K562 (cell line): ENCODE measurements at regions not wholly inside any gene's neighbourhood (a gene's known extent, or its start where the extent isn't known, plus 50 kb on each side); places are given as distances from the start of the nearest gene placed in this dataset.

Experiments
- ATAC-seq: fragments of 200-7000 bp; cut with Tn5 transposase; 3 replicates; pipeline ENCODE4 v1.9.1; 2020; ENCODE audit warnings: moderate library complexity
- BruUV-seq: library from RNA; stranded (reverse); fragments of 400-500 nt; replicated peaks from 2 replicates; lab custom pipeline; 2021; lab: Mats Ljungman, UMichigan
- CTCF ChIA-PET: fragments of 300-600 bp; formaldehyde crosslinking; extraction: SDS; loops from one replicate; lab custom pipeline; 2021; ENCODE audit warnings: low intra/inter-chr PET ratio; lab: Yijun Ruan, JAX
- POLR2A ChIA-PET: fragments of 300-600, 350-650 bp; sonication (Branson Sonifier 250); formaldehyde crosslinking; extraction: SDS; loops from one replicate; lab custom pipeline; 2021; ENCODE audit warnings: antibody characterized with exemption, inconsistent platforms; lab: Yijun Ruan, JAX
- DNase-seq, 4 experiments: peaks; one replicate each; pipeline versions ENCODE4 v3.0.0 to v3.0.0-alpha.2; 2011 to 2018; ENCODE audit warnings: low spot score in 3 of 4, mixed read lengths in 3 of 4; ENCODE audit errors: extremely low read depth in 1 of 4
- FAIRE-seq: peaks from 2 replicates; lab custom pipeline; 2011; peaks lifted over from hg19 to GRCh38; lab: Jason Lieb, UNC
- H2AFZ ChIP-seq: 2 replicates; pipeline ENCODE4 v1.6.0; 2011; ENCODE audit warnings: low read depth, low read length, control low read depth, inconsistent platforms
- H3K27ac ChIP-seq: fragments of 200-600 bp; 3 replicates; pipeline ENCODE4 v1.8.0; 2011; ENCODE audit warnings: low read depth, mild to moderate bottlenecking, control low read depth, inconsistent platforms, low read length, moderate library complexity, mixed read lengths; ENCODE audit errors: extremely low read depth
- H3K27me3 ChIP-seq, 2 experiments: fragments of 300-600 bp in 1 of 2; 2 replicates in 1 of 2; 3 replicates in 1 of 2; pipeline versions ENCODE4 v1.6.0 to v1.8.0; 2011; ENCODE audit warnings: inconsistent platforms in 2 of 2, low read length in 2 of 2, mild to moderate bottlenecking in 1 of 2, mixed read lengths in 1 of 2, moderate library complexity in 1 of 2; ENCODE audit not compliant: control insufficient read depth in 2 of 2, insufficient read depth in 2 of 2
- H3K36me3 ChIP-seq: fragments of 300-600 bp; 3 replicates; pipeline ENCODE4 v1.8.0; 2011; ENCODE audit warnings: mild to moderate bottlenecking, low read length, inconsistent platforms; ENCODE audit not compliant: control insufficient read depth, insufficient read depth
- H3K4me1 ChIP-seq, 2 experiments: fragments of 200-600 bp in 1 of 2; replicated peaks in 1 of 2; 2 replicates in 1 of 2; 3 replicates in 1 of 2; pipeline versions ENCODE4 v1.5.1 to v1.8.0; 2011; ENCODE audit warnings: inconsistent platforms in 2 of 2, low read length in 2 of 2, mild to moderate bottlenecking in 1 of 2, mixed read lengths in 1 of 2, moderate library complexity in 1 of 2; ENCODE audit not compliant: control insufficient read depth in 2 of 2, insufficient read depth in 2 of 2
- H3K4me2 ChIP-seq: 2 replicates; pipeline ENCODE4 v1.6.1; 2011; ENCODE audit warnings: low read length, control low read depth, inconsistent platforms, mixed read lengths; ENCODE audit not compliant: insufficient read depth
- H3K4me3 ChIP-seq: fragments of 200-600 bp; sonication (generic), shearing (Covaris generic); 2 replicates; pipeline ENCODE4 v1.5.1; 2016; ENCODE audit warnings: control low read depth, inconsistent platforms
- H3K79me2 ChIP-seq: fragments of 200-600 bp; 3 replicates; pipeline ENCODE4 v1.8.0; 2011; ENCODE audit warnings: low read length, inconsistent platforms; ENCODE audit not compliant: control insufficient read depth, insufficient read depth
- H3K9ac ChIP-seq, 2 experiments: 2 replicates each; pipeline versions ENCODE4 v1.6.0 to v1.6.1; 2011; ENCODE audit warnings: low read depth in 2 of 2, low read length in 2 of 2, control low read depth in 1 of 2, inconsistent platforms in 1 of 2, mild to moderate bottlenecking in 1 of 2, mixed read lengths in 1 of 2; ENCODE audit not compliant: insufficient read depth in 1 of 2
- H3K9me1 ChIP-seq: one replicate; pipeline ENCODE4 v1.6.0; 2011; ENCODE audit warnings: inconsistent platforms, mild to moderate bottlenecking, low read length, moderate library complexity; ENCODE audit not compliant: control insufficient read depth, insufficient read depth
- H3K9me3 ChIP-seq: replicated peaks from 2 replicates; pipeline ENCODE4 v1.5.1; 2011; ENCODE audit warnings: low read depth, low read length, inconsistent platforms; ENCODE audit not compliant: control insufficient read depth, insufficient read depth
- H4K20me1 ChIP-seq: replicated peaks from 2 replicates; pipeline ENCODE4 v1.6.1; 2011; ENCODE audit warnings: low read length, inconsistent platforms, mixed read lengths; ENCODE audit not compliant: control insufficient read depth, insufficient read depth
- BACH1 ChIP-seq: fragments of 200-800 bp; sonication (Bioruptor generic); IDR thresholded peaks from 2 replicates; pipeline ENCODE4 v1.6.1; 2016; ENCODE audit warnings: missing genetic modification characterization, missing compliant biosample characterization
- CEBPZ ChIP-seq: fragments of 150-350 bp; IDR thresholded peaks from 2 replicates; pipeline ENCODE4 v1.6.1; 2014; ENCODE audit warnings: low read depth, mild to moderate bottlenecking, low read length, borderline replicate concordance
- DMBX1 ChIP-seq: fragments of 250-450 bp; sonication (Bioruptor Pico); IDR thresholded peaks from 2 replicates; pipeline ENCODE4 v1.8.0; 2022; ENCODE audit warnings: inconsistent platforms, mild to moderate bottlenecking, moderate library complexity, borderline replicate concordance
- HNRNPK ChIP-seq: fragments of 200-400 bp; formaldehyde crosslinking; IDR thresholded peaks from one replicate; pipeline ENCODE4 v1.6.1; 2018; ENCODE audit warnings: mild to moderate bottlenecking, low read depth, low read length; ENCODE audit not compliant: poor library complexity, severe bottlenecking
- NCOR1 ChIP-seq: fragments of 450-650 bp; IDR thresholded peaks from 2 replicates; pipeline ENCODE4 v1.6.1; 2016; ENCODE audit warnings: mild to moderate bottlenecking, moderate library complexity
- POLR3G ChIP-seq: IDR thresholded peaks from 2 replicates; pipeline ENCODE4 v1.6.1; 2011; ENCODE audit not compliant: insufficient read length, insufficient replicate concordance; ENCODE audit errors: extremely low read depth
- ZBTB26 ChIP-seq: fragments of 450-650 bp; formaldehyde crosslinking; IDR thresholded peaks from 2 replicates; pipeline ENCODE4 v1.4.0; 2022; ENCODE audit warnings: missing genetic modification characterization
- ZNF398 ChIP-seq: fragments of 250-450 bp; sonication (Bioruptor Pico); IDR thresholded peaks from 2 replicates; pipeline ENCODE4 v1.8.0; 2021; ENCODE audit warnings: moderate library complexity, mild to moderate bottlenecking, inconsistent platforms
- WGBS: fragments of 100-300 bp; shearing (Covaris generic); methylation state at CpG from one replicate; pipeline ENCODE4 v1.1.6; 2016; ENCODE audit warnings: low coverage, mixed read lengths; ENCODE audit not compliant: insufficient coverage; ENCODE audit errors: missing lambda C conversion rate; 5-methylcytosine and 5-hydroxymethylcytosine counted together
- in situ Hi-C: fragments of 300-500 bp; cut with MboI; formaldehyde crosslinking; loops from 4 replicates; pipeline ENCODE4 v1.15.0; 2018; ENCODE audit warnings: inconsistent platforms, mixed read lengths
- intact Hi-C: fragments of 100-400 bp; cut with micrococcal nuclease; formaldehyde crosslinking; loops from 2 replicates; pipeline ENCODE4 v1.14.2; 2022
- TF ChIP-seq, protein P1 (sequence below): fragments of 250-450 bp; sonication (Bioruptor Pico); IDR thresholded peaks from 2 replicates; pipeline ENCODE4 v1.8.0; 2021; ENCODE audit warnings: borderline replicate concordance, mild to moderate bottlenecking, moderate library complexity; ENCODE audit not compliant: poor library complexity, severe bottlenecking

DNA sequence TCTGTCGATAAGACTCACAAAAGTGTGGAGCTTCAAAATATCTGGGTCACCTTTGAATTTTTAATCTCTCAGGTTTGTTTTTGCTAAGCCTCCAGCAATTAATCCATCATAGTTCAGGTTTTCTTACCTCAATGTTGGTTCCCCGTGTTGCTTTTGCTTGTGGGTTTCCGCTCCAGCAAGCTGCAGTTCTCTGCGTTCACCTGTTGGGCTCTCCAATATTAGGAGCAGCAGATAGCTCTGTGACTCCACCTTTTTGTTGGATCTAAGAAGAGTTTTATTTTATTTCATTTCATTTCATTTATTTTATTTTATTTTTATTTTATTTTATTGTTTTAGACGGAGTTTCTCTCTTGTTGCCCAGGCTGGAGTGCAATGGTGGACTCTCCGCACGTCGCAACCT lies 335.5 kb downstream of the COL11A1 start:
- ChIA-PET POLR2A (no interaction called here), CTCF (no interaction called here)
- Histone ChIP-seq H3K4me1 (no peaks in the 10 kb centered on the region), H3K36me3 (no peaks in the 10 kb centered on the region), H3K4me2 (no peak overlapping the region), H4K20me1 (no peaks in the 10 kb centered on the region), H2AFZ (no peak overlapping the region), H3K27me3 (no peaks in the 10 kb centered on the region), H3K9me3 (no peaks in the 10 kb centered on the region), H3K9ac (no peak overlapping the region), H3K27ac (no peak overlapping the region), H3K4me3 (no peak overlapping the region), H3K9me1 (no peaks in the 10 kb centered on the region), H3K79me2 (no peaks in the 10 kb centered on the region)
- intact Hi-C loops (no loop called here), in situ Hi-C loops (no loop called here)
- ATAC-seq (no peak), FAIRE-seq (no peak), DNase-seq (no peak)
- no peak for TF ChIP-seq POLR3G
- TF ChIP-seq, protein P1, sequence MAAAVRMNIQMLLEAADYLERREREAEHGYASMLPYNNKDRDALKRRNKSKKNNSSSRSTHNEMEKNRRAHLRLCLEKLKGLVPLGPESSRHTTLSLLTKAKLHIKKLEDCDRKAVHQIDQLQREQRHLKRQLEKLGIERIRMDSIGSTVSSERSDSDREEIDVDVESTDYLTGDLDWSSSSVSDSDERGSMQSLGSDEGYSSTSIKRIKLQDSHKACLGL (CRISPR knock-in tag) = no peak
- TF ChIP-seq HNRNPK = no peak
- no TSS peak for BruUV-seq
- WGBS = 2% methylated on average over 8 of the region's 8 CpGs

- TF ChIP-seq DMBX1 (CRISPR knock-in tag) (no peak), CEBPZ (no peak), ZNF398 (CRISPR knock-in tag) (no peak), BACH1 (tag) (no peak), ZBTB26 (CRISPR knock-in tag) (no peak), NCOR1 (no peak)
- intact Hi-C loops (no loop called here), in situ Hi-C loops (no loop called here)
- H3K9ac ChIP-seq = no peak overlapping the region
- H4K20me1 ChIP-seq = no peaks in the 10 kb centered on the region
- H3K9me1 ChIP-seq = no peaks in the 10 kb centered on the region
- CTCF ChIA-PET = no interaction called here
- WGBS = 0% methylated on average over 1 of the region's 1 CpG
- no peak for ATAC-seq
- no peak overlapping the region for H3K27ac ChIP-seq
- no peaks in the 10 kb centered on the region for H3K4me1 ChIP-seq
- no peak for DNase-seq
- H3K4me2 ChIP-seq = no peak overlapping the region
- no peaks in the 10 kb centered on the region for H3K9me3 ChIP-seq
- FAIRE-seq = no peak
- no peak overlapping the region for H3K4me3 ChIP-seq
- BruUV-seq = no TSS peak
- no peak overlapping the region for H2AFZ ChIP-seq
- H3K36me3 ChIP-seq = no peaks in the 10 kb centered on the region
- no peaks in the 10 kb centered on the region for H3K27me3 ChIP-seq
- no peaks in the 10 kb centered on the region for H3K79me2 ChIP-seq
- POLR2A ChIA-PET = no interaction called here
Measured at GRCh38 chr1:102758418-102758817, 349.9 kb downstream of the COL11A1 start.
